GM18517 (cell line): ENCODE measurements at regions not wholly inside any gene's neighbourhood (a gene's known extent, or its start where the extent isn't known, plus 50 kb on each side); places are given as distances from the start of the nearest gene placed in this dataset.

Source experiments
- ATAC-seq: cut with Tn5 transposase; IDR thresholded peaks from one replicate; pipeline ENCODE4 v1.9.1; 2021; ENCODE audit warnings: mild to moderate bottlenecking, moderate library complexity; ENCODE audit not compliant: unreplicated experiment

DNA sequence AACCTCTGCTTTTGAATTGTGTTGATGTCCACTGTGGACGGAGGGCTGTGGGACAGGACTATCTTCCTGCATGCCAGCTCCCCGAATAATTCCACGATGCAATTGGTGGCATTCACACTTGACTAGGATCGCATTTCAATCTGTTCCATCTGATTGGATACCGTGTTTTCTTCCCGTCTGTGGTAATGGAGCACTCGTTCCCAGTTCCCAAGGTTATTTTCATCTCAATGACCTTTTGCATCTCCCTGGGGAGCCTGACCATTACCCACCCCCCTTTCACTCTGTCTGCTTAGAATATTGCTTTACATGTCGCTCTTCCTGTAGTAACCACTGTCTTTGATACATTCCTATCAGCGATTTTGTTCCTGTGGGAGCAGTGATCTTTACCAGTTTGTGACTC lies 402.2 kb upstream of the WWC1 start:
- no peak for ATAC-seq

DNA sequence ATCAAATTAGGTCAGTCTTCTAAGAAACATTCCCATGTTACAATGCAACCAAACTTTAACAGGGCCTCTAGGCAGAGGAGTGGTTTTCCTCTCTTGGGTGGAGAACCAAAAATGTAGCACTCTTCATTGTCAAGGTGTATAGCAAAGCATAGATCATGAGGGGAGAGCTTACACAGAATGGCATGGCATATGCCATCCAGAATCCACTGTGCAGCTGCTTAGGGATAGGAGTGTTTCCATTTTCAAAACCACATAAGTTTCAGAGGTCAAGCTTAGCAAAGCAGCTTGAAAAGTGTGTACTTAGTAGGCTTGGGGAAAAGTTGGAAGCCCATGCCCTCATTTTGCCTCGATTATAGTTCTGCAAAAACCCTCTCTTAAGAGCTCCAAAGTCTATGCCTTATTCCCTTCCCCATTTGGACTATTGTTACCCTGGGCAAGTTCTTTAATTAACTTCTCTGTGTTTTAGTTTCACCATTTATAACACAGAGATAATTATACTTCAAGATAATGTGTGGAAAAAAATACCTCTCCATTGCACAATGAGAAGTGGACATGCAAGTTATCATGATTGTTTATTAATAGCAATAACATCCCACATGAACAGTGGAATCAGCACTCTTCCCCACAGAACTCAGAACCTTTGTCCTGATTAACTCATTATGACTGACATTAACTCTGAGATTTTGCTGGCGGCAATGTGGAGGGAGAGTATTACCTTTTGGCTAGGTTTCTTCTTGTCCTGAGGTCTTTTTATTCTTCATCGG lies 398.9 kb upstream of the WWC1 start:
- no peak for ATAC-seq

DNA sequence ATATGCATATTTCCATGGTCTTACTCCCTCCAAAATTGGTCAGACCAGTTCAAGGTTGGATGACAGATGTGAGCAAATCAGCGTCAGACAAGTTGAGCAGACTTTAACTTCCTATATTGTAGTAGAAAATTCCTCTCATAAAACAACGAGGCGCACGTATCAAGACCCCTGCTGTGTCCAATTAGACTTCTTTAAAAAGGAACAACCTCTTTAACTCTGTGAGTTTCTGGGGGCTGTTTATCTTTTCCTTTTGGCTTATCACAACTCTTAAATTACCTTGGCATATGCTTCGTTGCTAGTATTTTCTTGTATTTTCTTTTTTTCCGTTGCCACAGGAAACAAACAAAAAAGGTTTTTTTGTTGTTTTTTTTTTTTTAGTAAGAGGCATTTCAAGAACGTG lies 398.2 kb upstream of the WWC1 start:
- no peak for ATAC-seq

DNA sequence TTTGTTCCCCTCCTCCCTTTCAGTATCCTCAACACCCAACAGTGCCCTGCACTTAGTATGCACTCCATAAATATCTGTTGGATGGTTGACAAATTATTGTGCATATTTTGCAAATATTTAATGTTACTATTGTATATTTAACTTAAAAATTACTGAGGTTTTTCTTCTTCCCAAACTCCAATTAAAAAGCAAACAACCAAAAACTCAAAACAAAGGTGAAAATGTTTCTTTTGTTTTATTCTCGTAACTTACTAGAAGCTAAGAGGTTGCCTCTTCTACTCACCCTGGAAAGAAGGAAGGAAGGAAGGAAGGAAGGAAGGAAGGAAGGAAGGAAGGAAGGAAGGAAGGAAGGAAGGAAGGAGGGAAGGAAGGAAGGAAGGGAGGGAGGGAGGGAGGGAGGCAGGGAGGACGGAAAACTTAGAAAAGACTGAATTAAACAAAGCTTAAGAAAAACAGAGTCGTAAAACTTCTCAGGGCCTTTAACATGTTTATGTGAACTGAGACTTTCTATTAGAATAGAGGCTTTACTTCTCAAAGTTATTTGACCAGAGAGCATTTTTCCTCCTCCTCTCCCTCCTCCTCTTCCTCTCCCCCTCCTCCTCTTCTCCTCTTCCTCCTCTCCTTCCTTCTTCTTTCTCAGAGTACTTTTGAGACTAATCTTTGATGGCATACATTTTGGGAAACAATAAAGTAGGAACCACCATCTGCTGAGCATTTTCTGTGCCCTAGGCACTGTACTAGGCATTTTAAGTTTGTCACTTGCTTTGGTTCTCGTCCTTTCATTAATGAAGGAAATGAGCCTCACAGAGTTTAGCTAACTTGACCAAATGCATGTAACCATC lies 396.6 kb upstream of the WWC1 start:
- no peak for ATAC-seq

DNA sequence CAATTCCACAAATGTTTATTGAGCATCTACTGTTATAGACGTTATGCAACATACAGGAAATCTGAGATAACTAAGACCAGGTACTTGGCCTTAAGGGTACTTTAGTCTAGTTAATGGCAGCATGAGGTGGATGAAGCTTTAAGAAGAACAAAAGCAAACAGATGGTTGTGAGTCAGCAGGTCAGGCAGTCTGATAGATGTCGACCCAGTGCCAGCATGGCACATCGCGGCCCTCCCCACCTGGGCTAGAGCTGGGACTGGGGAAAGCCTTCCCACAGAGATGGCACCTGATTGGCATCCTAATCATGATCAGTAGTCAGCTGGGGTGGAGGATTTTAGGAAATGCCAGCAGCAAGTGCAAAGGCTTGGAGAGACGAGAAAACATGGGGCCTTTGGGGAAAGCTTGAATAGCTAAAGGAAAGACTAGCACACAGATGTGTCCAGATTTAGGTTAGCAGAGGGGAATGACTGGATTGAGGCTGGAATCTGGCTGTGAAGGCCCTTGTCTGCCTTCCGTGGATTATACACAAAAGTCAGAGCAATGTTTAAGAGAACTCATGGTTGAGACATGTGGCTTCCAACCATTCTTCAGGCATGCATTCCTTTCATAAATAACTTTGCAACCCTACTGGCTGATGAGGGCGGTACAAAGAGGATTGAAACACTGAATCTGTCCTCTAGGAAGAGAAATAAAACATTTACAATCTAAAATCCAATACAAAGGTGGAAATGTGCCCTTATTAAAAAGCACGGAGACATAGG lies 395.4 kb upstream of the WWC1 start:
- no peak for ATAC-seq

DNA sequence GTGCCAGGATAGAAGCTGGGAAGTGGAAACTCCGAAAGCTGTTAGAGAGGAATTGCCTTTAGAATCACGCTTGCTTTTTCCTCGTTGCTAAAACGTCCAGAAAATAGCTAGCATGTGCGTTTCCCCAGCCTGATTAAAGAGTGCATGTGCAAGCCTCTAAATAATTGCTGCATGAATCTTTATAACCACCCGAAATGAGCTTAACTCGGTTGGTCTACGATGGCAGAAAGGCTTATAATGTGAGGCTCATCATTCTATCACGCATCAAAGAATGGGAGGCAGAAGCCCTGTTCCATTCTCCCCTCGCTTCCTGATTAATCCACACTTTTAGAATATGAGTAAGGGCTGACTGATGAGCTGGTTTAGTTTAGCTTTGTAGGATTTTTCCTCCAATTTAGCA lies 394.6 kb upstream of the WWC1 start:
- no peak for ATAC-seq

DNA sequence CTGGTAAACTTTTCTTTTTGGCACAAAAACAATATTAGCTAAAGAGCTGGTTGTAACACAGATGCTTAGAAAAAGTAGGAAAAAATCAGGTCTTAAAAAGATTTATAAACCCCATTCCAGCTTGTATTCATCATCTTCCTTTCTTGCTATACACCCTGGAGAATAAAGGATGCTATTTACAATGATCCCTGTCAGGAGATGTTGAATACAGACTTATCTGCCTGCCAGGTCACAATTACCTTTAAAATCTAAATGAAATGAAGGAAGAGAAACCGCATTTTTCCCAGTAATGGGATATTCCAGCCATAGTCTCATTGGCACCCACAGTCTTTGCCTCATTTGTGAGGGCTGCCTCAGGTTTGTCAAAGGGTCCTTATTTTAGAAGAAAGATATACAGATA lies 394.1 kb upstream of the WWC1 start:
- no peak for ATAC-seq

DNA sequence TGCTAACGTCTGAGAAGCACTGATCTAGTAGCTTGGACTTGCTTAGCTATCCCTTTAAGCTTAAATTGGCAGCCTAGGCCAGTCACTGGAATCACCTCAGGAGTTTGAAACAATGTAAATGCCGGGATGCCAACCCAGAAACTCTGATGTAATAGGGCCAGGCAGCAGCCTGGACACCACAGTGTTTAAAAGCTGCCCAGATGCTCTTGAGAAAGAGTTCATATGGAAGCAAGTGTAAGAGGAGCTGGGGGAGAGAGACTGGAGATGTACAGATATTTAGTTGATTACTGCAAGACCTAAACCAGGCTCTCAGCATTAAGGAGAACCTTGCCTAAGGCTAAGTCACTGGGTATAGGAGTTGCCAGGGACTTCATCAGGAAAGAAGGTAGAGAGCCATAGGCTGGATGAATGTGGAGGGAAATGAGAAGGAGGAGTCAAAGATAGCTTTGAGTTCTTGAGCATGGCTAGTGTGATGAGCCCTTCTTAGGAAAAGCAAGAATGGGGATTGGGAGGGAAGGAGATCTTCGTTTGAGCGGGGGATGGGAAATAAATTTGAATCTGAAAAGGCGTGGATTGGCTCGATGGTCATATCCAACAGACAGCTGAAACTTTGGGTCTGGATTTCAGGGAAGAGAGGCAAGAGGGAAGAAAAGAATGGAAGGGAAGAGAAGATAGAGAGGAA lies 392.9 kb upstream of the WWC1 start:
- ATAC-seq = no peak

DNA sequence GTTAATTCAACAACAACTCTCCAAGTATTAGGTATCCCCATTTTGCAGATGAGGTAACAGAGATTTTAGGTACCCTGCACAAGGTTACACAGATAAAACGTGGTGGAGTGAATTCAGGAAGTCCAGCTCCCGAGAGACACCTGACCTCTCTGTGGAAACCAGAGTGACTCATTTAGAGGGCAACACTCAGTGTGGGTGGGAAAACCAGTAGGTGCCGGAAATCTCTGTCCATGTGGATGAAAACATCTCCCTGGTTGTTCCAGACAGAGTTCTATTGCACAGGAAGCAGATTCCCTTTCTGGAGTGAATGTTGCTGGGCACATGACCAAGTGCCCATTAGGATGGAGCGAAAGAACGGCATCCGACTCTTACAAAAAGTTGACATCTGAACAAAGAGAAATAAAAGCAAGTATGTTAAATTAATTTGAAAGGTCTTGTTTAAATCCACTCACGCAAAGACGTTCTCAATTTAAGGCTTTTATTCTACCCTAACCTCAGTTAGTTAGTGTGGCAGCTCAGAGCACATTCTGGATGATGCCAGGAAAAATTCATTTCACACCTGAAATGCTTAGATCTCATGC lies 391.9 kb upstream of the WWC1 start:
- ATAC-seq = no peak

DNA sequence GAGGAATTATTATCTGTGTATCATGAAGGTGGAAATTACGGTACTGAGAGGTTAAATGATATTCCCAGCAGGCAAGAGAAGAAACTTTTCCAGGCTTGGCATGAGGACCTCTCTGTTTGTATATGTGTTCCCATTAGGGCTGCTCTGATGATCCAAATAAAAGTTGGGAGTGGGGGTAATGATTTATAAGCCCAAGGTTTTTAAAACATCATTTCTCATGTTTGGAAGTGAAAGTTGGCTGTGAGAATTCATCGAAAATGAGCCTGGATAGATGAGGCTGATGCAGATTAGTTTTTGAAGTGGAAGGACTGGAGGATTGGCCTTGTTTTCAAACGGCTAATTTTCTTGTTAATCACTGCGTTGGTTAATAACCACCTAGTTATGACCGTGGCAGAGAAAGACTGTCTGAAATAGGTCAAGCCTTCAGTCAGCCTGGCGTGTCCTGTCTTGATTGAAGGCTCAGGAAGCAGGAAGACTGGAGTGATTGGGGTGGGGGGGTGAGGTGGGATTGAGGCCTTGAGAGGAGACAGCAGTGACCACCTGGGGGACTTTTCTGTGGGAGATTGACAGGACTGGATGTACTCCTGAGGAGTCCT lies 391.0 kb upstream of the WWC1 start:
- ATAC-seq = no peak

DNA sequence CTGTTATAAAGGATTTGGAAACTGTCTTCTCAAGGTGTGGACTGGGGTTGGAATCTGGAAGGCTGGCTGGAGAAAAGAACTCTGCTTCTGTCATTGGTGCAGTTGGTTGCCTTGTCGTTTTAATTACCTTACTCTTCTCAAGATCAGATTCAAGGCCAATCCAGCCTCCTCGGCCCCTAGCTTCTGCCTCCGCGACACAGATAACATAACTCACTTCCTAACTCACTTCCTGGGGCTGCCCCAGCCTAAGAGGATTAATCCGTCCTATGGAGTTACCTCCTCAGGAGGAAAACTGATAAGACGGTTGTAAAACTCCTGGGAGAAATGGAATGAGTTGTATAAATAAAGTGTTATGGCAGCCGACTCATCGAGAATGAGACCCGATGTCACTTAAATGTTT lies 389.1 kb upstream of the WWC1 start:
- ATAC-seq = no peak

DNA sequence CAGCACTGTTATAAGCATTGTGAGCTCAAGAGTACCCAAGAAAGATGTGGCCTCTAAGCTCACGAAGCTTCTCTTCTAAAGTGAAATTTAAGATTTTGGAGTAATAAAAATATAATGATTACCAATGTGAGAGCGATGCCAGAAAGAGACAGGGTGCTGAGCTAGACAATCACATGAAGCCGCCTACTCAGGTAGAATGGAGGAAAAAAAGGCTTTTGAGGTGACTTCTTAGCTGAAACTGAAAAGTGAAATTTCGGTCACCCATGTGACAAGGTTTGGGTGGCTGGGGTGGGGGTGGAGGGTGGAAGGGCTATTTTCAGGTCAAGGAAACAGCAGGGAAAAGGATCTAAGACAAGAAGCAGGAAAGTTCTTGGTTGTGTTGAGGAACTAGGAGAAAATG lies 388.2 kb upstream of the WWC1 start:
- no peak for ATAC-seq

DNA sequence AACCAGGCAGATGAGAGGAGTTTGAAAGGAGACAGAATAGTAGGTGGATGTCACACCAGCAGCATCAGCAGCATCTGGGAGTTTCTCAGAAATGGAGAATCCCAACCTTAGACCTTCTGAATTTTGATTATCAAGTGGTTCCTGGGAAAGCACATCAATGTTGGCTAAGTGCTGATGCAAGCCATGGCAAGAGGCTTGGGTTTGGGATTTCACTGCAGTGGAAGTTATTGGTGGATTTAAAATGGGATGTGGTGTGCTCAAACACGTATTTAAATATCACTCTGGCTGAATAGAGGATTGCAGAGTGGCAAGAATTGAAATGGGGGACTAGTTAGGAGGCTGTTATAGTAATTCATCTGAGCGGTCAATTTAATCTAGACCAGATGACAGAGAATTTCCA lies 387.8 kb upstream of the WWC1 start:
- no peak for ATAC-seq

DNA sequence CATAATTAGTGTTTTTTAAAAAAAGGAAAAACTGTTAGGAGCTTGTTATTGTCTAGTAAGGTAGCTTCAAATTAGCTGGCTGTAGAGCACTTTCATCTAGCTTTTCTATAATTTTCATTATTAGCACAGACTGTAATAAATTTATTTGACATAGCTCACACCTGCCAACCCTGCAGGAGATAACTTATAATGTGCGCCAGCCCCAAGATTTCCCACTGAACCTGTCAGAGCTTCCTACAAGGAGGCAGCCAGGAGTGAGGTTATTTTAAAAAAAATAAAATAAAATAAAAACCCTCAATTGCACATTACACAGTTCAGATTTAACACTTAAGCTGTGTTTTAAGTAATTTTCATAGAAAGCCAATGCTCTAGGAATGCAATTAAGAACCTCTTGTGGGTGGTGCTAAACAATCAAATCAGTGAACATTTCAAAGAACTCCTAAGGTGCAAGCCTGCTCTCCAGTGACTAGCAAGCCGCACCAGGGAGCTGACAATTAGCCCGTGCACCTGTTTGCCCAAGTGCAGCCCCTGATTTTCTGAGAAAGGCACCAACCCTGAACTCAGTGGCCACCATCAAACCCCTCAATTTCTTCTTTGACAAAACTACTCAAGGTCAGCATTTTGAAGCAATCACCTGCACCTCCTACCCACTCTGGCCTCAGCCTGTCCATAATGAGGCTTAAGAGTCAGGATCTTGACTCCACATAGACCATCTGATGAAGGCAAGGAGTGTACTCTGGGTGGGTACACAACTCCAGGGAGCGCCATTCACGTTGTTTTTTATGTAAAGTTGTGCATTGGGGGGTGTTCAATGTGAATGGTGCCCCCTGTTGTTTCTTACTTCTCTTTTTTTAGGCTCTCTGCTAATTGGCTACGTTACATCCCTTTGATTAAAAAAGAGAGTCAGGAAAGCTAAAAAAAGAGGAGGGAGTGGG lies 385.3 kb upstream of the WWC1 start:
- ATAC-seq = no peak

DNA sequence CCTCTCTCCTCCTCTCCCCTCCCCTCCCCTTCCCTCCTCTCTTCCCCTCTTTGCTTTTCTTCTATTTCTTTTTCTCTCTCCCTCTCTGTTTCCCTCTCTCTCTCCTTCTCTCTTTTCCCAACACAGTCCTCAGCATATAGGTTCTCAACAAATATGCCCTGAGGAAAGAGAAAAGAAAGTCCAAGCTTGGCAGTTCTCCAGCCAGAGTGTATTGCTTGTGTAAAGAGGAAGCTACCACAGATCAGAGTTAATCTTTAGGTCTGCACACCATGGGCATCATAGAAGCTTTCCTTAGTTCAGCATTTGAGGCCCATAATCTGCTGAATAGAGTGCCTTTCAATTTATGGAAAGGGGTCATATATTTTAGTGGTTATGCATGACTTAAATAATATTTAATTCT lies 382.8 kb upstream of the WWC1 start:
- no peak for ATAC-seq

DNA sequence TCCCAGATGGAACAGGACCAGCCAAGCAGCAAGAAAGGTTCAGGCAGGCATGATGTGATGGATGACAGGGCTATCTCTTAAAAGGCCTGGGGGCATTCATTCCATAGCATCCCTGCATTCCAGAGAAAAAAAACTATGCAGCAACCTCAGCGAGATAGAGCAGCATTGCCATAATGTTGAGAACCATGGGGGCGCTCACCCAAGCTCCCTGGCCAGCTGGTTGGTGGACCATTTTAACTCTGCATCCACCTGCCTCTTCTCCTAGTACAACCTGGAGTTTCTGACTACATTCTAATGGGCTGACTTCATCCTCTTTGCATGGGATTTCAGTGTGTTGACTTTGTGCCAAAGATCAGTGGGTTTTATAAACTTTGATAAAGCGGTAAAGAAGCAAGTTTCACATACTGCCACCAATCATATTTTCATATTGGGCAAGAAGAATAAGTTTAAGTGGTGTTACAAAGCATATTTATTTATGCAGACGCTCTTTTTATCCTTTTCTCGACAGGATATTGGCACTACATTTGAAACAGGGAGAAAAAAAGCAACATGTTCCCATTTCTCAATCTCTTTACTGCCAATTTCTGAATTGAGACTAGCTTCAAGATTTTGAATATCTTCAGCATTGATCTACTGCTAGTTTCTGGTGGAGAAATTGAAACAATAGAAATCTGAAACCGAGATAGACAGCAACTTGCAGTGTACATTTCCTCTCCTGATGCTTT lies 378.3 kb upstream of the WWC1 start:
- no peak for ATAC-seq

DNA sequence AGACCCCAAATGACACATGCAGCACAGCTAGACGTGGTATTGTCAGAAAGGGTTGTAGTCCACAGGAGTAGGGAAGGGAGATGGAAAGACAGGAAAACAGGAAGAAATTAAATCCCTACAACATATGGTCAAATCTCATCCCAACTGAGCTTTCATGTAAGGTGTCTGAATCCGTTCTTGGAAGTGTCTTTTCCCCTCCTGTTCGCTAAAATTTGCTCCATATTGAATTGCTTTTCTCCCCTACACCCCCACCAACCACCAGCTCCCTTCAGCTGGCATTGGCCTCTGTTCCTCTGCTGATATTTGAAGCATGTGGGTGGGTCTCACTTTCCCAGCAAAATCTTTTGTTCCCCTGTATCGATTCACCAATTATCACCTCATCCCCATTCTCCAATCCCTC lies 376.2 kb upstream of the WWC1 start:
- no peak for ATAC-seq

DNA sequence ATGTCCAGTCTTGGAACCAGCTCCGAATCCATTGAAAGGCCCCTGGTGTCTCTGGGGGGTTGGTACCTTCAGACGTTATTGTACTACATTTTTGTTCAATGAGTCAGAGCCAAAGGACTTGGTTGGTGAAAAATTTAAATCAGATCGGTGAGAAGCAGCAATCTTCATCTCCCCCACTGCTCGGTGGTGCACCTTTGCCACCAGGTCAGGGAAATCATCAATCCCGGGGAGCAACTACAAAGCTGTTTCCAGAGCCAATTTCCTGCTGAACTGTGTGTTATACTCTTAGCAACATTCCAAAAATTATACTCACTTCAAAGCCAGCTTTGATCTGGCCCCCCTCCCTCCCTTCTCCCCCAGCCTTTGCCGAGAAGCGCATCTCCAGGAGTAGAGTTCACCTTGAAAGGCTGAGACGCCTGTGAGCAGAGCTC lies 375.2 kb upstream of the WWC1 start:
- no peak for ATAC-seq

DNA sequence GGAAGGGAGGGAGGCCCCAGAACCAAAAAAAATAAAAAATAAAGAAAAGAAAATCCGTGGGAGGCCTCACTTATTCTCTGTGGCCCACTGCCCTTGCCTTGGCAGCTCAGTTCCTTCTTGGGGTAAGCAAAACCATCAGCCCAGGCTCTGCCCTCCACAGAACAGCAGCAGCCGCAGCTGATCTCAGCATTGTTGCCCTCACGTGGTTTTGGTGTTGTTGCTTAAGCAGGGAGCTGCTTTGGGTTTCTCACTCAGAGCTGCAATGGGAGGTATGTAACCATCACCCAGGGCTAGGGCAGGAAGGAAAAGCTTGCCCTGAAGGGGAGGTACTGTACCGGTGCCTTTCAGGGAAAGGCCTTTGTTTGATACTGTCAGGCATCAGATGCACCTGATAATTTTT lies 374.7 kb upstream of the WWC1 start:
- ATAC-seq = no peak
